Fibroblast of mammary gland (primary cell): ENCODE measurements at regions not wholly inside any gene's neighbourhood (a gene's known extent, or its start where the extent isn't known, plus 50 kb on each side); places are given as distances from the start of the nearest gene placed in this dataset.

ENCODE experiments used
- DNase-seq: peaks from one replicate; pipeline ENCODE4 v3.0.0-alpha.2; 2010; ENCODE audit warnings: low read depth
- H3K4me3 ChIP-seq: 2 replicates; pipeline ENCODE4 v1.5.1; 2011; ENCODE audit warnings: low read depth, mild to moderate bottlenecking, low read length, moderate library complexity; ENCODE audit not compliant: control insufficient read depth
- CTCF ChIP-seq: conservative IDR thresholded peaks from 2 replicates; pipeline ENCODE4 v1.5.1; 2011; ENCODE audit warnings: low read depth, low read length, inconsistent platforms; ENCODE audit not compliant: control insufficient read depth, insufficient read depth

- DNase-seq = no peak
- TF ChIP-seq CTCF = no peak
- H3K4me3 ChIP-seq = no peak overlapping the region
Observed at GRCh38 chr2:120981443-120981842, 245.8 kb downstream of the GLI2 start.

GRCh38 chr2:120982598-120982997 lies 246.9 kb downstream of the GLI2 start:
- no peak for DNase-seq
- no peak for TF ChIP-seq CTCF
- no peak overlapping the region for H3K4me3 ChIP-seq

GRCh38 chr2:120983344-120983743 lies 247.7 kb downstream of the GLI2 start:
- TF ChIP-seq CTCF = no peak
- DNase-seq = no peak
- no peak overlapping the region for H3K4me3 ChIP-seq

GRCh38 chr2:120984046-120984445 lies 248.4 kb downstream of the GLI2 start:
- no peak for TF ChIP-seq CTCF
- no peak overlapping the region for H3K4me3 ChIP-seq
- no peak for DNase-seq

DNA sequence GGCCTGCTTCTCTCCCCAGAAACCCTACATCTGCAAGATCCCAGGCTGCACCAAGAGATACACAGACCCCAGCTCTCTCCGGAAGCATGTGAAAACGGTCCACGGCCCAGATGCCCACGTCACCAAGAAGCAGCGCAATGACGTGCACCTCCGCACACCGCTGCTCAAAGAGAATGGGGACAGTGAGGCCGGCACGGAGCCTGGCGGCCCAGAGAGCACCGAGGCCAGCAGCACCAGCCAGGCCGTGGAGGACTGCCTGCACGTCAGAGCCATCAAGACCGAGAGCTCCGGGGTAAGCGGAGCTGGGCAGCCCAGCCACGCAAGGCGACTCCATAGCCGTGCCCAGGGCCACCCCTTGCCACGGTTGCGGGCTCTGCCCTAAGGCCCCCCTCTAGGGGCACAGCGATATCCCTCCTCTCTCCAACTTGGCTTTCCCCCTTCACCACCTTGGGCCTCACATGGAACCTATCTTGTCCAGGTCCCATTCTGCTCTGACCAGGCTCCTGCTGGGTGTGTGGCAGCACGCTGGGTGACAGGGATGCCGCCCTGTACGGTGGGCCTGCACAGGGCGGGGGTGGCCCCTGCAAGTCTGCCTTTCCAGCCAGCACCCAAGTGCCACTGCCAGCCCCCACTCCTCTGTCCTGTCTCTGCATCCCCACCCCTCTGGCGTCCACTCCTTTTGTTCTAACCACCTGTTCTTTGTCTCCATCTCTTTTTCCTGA lies 248.9 kb downstream of the GLI2 start:
- DNase-seq = no peak

DNA sequence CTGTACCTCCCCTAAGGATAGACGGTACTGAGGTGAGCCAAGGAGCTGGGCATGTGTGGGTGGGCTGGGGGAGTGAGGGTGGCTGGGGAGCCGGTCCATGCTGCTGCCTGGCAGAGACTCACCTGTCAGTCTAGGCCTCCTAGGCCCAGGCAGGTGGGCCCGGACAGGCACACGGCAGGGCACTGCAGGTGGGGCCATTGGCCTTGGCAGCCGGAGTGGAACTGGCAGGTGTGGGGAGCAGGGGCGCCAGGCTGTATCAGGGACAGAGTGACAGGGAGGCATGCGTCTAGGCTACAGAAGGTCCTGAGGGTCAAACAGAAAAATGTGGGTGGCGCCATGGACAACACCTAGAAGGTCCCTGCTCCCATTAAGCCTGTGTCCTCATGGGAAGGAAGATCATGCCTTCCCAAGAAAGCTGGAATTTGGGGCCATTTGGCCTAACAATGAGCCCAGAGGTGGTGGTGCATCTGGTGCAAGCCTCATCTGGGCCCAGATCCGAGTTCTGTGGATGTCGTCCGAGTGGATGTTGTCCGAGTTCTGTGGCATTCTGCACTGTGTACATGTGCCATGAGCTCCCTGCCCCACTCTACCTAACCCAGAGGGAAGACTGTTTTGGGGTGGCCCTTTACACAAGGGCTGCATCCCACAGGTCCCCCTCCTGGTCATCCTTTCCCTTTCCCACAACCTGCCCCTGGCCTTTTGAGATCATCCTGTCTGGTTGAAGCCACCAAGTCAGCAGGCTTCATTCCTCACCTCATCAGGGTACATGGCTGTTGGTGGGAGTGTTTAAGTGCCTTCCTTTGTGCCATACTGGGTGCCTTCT lies 249.7 kb downstream of the GLI2 start:
- TF ChIP-seq CTCF = no peak
- DNase-seq = no peak
- H3K4me3 ChIP-seq = no peak overlapping the region

More for the DNA sequence above, 248.9 kb downstream of the GLI2 start:
- no peak for TF ChIP-seq CTCF
- H3K4me3 ChIP-seq = no peak overlapping the region
